AG09309 (cell line): ENCODE measurements at regions not wholly inside any gene's neighbourhood (a gene's known extent, or its start where the extent isn't known, plus 50 kb on each side); places are given as distances from the start of the nearest gene placed in this dataset.
"Not testable (repeated sequence)": the region's sequence is repeated elsewhere in the genome, so short reads cannot be mapped to it uniquely, and the experiment has no call there.

ENCODE experiments used
- DNase-seq: peaks from one replicate; pipeline ENCODE4 v3.0.0-alpha.2; 2010; ENCODE audit warnings: low read depth
- H3K4me3 ChIP-seq: 2 replicates; pipeline ENCODE4 v1.5.1; 2011; ENCODE audit warnings: mild to moderate bottlenecking, low read depth, low read length, moderate library complexity; ENCODE audit not compliant: control insufficient read depth
- CTCF ChIP-seq: IDR thresholded peaks from 2 replicates; pipeline ENCODE4 v1.5.1; 2011; ENCODE audit warnings: mild to moderate bottlenecking, low read depth, low read length, inconsistent platforms; ENCODE audit not compliant: insufficient read depth, control insufficient read depth; ENCODE audit errors: missing control alignments

- no peak for DNase-seq
- no peak for TF ChIP-seq CTCF
- H3K4me3 ChIP-seq, result no peak overlapping the region
These were observed 724.5 kb upstream of the RAG2 start for GRCh38 chr11:37322333-37323194.

GRCh38 chr11:37320921-37321320 is 722.9 kb upstream of the RAG2 start:
- DNase-seq, result no peak
- TF ChIP-seq CTCF, result no peak
- H3K4me3 ChIP-seq, result no peak overlapping the region

DNA sequence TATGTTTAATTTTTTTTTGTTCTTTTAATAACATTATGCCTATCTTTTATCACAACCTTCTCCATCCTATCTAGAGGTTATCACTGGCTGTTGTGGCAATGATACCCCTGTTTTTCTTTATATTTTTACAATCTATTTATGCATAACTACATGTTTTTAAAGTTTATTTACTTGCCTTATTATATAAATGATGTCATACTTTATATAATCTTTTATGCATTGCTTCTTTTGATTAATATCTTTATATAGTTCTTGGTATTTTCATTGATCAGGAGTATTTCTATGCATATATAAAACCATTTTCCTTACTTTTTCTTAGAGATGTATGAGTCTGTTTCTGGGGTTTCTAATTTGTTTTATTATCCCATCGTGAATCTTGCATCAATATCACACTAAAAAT is 719.8 kb upstream of the RAG2 start:
- H3K4me3 ChIP-seq, result no peak overlapping the region
- DNase-seq, result no peak
- TF ChIP-seq CTCF, result no peak

DNA sequence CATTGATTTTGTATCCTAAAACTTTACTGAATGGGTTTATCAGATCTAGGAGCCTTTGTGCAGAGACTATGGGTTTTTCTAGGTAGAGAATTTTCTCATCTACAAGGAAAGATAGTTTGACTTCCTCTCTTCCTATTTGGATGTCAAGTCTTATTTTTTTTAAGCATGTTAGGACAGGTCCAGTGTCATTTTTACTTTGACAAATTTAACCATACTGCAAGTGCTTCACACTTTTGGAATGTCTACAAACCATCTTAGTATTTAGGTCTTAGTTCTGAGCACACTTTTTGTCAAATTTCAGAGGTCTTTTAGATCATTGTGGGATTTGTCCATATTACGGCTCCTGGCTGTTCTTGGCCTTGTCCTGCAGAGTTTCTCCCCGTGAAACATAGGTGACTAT is 715.2 kb upstream of the RAG2 start:
- DNase-seq, result no peak
- H3K4me3 ChIP-seq, result no peak overlapping the region
- TF ChIP-seq CTCF, result no peak

DNA sequence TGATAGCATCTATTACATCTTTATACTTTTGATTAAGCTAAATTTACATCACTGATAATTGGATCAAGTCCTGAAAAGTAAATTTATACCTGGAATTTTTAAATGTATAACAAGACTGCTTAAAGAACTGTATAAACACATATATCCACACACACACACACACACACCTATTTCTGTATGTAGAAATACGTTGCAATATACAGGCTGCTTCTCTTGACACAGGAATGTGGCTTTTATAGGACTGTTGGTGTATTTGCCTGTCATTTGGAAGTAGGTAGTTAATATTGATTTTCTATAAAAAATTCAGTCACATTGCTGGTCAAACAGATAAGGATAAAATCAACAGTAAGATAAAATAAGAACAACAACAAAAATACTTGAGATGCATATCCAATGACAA is 708.5 kb upstream of the RAG2 start:
- TF ChIP-seq CTCF, result no peak
- DNase-seq, result no peak
- no peak overlapping the region for H3K4me3 ChIP-seq

GRCh38 chr11:37301405-37301804 is 703.4 kb upstream of the RAG2 start:
- not testable (repeated sequence) for DNase-seq, H3K4me3 ChIP-seq

DNA sequence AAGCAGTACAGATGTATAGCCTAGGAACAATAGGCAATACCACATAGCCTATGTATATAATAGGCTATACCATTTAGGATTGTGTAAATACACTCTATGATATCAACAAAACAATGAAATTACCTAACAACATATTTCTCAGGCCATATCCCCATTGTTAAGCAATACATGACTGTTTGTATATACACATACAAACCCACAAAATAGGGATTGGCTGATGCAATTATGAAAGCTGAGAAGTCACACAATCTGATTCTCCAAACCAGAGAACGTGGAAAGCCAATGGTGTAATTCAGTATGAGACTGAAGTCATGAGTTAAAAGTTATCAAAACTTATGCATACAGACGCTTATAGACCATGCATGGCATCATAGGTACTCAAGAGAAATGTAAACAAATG is 700.1 kb upstream of the RAG2 start:
- DNase-seq, result no peak
- H3K4me3 ChIP-seq, result no peak overlapping the region
- TF ChIP-seq CTCF, result no peak
